ENCODE measurements at regions not wholly inside any gene's neighbourhood (a gene's known extent, or its start where the extent isn't known, plus 50 kb on each side); places are given as distances from the start of the nearest gene placed in this dataset.

DNA sequence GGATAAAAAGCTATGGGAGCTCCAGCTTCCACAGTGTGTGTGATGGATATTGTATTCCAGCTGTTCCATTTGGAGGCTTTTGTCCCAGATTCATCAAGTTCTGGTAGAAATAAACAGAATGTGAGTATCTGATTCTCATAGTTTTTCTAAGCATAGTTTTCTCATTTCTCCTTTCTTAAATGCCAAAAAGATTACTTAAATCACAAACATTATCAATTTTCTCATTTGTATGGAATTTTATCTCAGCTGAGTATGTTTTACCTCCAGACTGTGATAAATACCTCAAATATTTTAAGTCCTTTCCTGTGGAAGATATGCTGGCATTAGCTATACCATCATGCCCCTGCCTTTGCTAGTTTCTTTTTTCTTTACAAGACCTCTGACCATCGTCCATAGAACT, 767.3 kb downstream of the TFAP2A start:
- ATAC-seq: no peak

DNA sequence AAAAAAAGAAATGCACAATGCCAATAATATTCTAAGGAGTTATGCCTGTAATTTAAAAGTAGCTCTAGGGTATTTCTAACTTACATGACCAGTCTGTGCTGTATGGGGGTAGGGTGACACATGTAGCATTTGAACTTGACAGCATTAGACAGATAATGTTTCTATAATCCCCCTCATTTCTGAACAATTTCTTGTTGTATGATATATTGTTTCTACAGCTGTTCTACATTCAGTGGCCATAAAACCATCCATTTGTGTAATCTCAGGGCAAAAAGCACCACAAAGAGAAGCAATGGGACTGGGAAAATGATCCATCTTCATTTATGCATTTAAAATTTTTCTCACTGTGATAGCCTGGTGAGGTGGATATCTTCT, 767.8 kb downstream of the TFAP2A start:
- no peak for ATAC-seq

DNA sequence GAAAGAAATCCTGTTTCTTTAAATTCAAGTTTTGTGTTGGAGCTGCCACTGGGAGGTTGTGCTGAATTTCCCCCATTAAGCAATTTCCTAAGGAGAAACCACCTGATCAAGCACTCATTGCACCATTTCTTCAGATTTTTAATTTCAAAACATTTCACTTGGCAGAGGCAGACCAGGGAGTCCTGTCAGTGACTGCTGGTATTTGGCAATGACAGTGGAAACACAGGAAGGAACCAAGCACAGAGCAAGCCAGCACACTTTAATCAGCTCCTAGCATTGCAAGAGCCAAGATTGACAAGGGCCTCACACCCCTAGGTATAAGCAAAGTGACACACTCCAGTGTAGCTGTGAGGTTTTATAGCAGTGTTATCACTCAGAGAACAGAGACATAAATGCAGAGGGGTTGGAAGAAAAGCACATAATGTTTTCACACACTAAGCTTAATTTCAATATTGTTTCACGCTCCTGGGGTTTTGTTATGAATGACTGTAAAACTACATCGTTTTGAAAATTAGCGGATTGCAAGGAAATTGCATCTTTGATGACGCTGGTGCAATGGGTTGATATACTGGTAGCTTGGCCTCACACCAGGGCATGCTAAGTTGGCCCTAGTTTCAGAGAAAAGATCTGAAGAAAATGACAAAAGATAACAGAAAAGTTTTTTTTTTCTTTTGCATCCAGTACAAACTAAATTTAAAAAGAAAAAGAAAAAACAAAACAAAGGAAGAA, 768.4 kb downstream of the TFAP2A start:
- no peak for ATAC-seq

DNA sequence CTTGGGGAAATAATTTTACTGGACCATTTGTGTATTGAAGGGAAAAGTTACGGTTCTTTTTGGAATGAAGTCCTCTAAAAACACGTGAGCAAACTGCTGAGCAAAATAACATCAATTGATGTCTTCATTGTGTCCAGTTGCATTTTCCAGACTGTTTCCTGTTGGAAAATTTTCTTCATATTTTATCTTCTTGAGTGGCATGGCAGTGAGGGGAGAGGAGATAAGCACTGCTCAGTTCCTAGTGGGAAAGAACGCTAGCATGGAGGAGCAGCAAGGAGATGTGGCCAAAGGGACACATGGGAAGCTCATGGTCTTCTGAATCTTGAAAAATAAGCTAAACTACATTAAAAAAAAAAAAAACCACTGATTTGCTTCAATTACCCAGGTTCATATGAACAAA, 776.0 kb downstream of the TFAP2A start:
- ATAC-seq: no peak

DNA sequence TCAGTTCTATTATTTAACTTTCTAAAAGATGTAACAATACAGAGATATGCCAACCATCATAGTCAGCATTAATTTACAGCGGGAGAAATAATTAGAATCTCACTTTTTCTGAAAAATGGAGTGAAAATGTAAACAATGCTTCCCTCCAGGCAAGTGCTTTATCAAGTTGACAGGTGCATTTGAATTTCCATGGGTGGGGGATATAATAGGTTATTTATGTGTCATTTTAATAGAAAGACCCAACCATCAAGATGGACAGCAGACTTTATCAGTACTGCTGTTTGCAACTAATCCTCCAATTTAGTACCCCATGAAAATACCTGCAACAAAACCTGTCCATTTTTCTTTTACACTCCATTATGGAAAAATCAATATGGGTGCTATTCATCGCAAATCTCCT, 780.1 kb downstream of the TFAP2A start:
- no peak for ATAC-seq

DNA sequence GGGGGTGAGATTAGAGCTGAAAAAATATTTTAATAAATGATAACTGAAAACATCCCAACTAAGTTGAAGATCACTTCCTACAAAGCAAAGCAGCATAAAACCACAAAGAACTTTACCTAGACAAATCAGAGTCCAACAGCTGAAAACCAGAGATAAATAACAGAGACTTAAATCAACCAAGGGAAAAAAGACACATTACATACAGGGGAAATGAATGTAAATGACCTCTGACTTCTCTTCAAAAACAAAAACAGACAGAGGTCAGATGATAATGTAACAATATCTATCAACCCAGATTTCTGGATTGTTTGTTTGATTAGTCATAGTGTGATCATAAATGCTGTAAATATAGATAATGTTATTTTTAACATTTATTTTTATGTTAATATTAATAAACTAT, 782.8 kb downstream of the TFAP2A start:
- ATAC-seq: no peak

DNA sequence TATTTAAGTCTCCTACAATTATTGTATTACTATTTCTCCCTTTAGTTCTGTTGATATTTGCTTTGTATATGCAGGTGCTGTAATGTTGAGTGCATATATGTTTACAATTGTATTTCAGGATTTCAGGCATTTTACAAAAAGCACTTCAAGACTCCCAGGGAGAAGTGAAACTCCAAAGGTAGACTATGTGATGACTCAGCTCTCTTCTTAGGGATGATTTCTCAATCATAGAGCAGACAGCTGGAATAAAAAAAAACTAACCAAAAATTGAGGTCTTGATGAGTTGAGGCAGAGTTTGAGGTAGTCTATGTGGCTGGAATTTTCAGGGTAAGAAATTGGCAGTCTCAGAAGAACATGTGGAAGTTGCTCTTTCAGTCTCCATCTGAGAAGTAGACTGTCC, 786.1 kb downstream of the TFAP2A start:
- no peak for ATAC-seq

DNA sequence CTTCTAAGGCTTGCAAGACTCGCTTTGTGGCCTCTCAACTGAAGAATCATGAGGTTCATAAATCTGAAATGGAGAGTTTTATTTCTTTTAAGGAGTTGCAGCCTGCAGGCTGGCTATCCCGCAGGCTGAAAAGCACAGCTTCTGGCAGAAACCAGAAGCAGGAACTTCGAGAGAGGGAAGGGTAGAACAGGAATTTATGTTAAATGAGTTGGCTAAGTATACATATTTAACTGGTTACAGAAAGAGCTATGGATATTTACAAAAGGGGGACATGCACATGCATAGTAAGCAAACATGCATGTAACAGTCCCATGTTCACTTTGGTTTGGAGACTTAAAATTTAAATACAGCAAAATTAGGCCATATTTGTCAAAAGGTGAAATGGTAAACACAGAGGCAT, 787.0 kb downstream of the TFAP2A start:
- no peak for ATAC-seq

DNA sequence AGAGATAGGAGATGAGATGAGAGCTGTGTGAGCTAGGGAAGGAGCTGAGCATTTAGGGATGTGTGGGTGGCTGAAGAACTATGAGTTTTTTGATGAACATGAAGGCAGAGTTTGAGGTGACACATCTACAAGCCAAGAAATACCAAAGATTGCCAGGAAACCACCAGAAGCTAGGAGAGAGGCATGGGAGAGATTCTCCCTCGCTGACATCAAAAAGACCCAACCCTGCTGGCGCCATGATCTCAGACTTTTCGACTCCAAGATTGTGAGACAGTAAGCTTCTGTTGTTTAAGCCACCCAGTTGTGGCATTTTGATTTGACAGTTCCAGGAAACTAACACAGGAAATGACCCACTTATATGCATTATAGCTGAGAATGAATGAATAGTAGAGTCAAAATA, 790.9 kb downstream of the TFAP2A start:
- ATAC-seq: no peak

DNA sequence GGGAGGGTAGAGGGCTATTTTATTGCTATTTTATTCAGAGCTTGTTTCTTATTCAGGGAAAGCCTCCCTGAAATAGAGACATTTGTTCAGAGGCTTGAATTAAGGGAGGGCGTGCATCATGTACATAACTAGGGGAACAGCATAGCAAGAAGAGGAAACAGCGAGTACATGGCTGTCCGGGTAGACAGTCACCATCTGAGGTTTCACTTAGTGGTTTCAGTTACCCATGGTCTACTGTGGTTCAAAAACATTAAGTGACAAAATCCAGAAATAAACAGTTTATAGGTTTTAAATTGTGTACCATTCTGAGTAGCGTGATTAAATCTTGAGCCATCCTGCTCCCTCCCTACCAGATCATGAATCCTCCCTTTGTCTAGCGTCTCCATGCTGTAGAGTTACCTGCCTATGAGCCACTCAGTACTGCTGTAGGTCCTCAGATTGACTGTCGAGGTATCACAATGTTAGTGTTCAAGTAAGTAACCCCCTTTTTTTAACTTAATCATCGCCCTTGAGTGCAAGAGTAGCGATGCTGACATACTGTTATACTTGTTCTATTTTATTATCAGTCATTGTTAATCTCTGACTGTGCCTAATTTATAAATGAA, 791.5 kb downstream of the TFAP2A start:
- no peak for ATAC-seq

DNA sequence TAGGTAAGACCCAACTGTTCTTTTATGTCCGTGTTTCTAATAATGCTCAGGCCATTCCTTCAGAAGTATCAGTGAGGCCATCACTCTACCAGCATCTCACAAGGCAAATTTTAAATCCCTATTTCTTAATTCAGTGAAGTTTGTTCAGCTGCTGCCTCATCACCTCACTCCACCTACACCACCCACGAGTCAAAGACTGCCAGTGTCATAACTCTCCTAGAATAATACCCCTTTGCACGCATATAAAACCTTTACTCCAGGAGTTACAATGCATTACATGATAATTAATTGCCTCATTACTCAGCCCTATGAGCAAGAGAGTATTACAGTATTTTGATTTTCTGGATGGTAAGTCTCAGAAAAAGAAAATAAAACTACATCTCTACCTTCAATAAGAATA, 793.6 kb downstream of the TFAP2A start:
- no peak for ATAC-seq

DNA sequence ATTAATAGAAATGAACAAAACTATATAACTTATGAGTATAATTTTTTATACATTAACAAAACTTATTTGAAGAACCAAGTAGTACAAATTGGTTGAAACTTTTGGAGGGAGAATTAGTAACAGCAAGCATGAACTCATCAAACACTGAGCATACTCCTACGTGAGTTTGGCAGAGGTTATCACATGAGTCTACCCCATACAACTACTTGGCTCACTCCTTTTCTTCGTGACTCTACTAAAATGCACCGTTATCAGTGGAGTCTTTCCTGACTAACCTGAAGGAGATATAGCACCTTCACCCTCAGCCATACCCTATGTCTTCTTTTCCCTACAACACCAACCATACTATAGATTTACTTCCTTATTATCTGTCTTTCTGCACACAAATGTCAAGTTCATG, 794.2 kb downstream of the TFAP2A start:
- ATAC-seq: no peak

DNA sequence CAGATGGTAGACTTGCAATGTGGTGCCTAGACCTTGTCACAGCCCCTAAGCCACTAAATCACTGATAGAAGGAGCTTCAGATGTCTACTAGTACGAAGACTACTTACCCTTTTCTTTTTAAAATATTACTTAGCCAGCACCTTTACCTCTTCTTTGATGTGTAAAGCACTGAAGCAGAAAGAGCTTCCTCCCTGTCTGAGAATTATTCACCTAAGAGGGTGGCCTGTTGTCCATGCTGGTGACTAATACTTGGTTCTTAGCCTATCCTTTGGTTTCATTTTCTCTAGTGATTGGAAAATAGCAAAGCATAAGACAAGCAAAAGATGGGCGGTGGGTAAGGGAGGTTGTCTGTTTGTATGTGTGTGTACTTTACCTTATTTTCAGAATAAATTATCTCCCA, 794.6 kb downstream of the TFAP2A start:
- ATAC-seq: no peak

DNA sequence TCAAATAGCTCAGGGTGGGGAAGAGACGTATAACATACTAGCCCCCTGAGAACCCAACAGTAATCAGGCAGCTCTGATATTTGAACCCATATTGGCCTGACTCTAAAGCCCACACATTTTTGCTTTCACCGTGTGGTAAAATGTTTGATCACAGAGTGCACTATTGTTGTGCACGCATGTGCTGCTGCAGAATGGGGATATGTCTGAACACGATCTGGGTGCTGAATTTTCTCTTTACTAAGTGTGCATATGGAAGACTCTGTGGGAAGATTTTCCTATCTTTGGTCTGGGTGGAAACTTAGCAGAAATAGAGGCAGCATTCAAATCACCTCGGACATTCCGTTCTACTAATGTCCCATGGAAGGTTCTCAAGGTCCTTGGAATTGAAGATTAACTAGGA, 800.1 kb downstream of the TFAP2A start:
- no peak for ATAC-seq

DNA sequence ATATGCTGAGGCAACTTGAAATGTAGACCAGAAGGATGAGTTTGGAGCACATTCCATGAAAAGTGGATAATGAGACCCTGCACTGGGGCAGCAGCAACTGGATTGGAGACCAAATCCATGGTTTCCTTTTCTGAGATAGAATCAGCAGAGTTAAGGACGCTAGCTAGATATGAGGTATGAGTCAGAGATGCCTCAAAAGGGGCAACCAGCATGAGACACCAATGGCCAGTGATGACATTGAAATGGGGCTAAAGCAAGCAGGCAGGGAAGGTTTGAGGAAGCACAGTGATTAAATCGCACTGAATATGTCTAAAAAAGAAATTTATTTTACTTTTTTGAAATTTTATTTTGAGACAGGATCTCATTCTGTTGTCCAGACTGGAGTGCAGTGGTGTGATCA, 802.4 kb downstream of the TFAP2A start:
- no peak for ATAC-seq

DNA sequence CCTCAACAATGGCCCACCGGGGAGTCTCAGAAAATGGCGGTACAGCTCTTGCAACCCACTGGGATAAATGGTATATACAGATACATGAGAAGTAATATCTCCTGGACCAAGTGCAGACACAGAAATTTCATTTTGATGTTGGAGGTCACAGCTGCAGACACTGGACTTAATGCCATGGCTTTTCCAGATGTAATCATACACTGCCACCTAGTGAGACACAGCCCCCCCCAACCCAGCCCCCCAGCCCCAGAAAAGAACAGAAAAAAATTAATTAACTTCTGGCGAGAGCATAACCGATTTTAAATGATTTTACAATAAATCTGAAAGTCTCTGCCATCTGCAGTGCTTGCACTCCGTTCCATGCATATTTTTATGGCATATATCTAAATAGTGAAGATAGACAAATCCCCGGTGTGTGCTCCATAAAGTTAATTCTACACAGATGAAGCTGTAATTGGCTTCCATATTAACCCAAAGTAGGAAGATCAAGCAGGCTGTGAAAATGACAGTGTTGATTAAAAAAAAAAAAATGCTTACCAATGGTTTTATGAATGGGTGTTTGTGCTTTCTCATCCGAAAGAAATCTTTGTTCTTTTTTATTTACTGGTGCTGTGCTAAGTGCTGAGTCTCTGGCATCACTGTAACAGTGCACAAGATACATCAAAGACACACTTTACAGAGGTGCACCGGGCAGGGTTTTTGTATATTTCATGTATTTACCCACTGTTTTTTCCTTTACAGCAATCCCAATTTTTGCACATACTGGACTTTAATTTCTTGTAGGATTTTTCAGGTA, 804.1 kb downstream of the TFAP2A start:
- ATAC-seq: no peak

DNA sequence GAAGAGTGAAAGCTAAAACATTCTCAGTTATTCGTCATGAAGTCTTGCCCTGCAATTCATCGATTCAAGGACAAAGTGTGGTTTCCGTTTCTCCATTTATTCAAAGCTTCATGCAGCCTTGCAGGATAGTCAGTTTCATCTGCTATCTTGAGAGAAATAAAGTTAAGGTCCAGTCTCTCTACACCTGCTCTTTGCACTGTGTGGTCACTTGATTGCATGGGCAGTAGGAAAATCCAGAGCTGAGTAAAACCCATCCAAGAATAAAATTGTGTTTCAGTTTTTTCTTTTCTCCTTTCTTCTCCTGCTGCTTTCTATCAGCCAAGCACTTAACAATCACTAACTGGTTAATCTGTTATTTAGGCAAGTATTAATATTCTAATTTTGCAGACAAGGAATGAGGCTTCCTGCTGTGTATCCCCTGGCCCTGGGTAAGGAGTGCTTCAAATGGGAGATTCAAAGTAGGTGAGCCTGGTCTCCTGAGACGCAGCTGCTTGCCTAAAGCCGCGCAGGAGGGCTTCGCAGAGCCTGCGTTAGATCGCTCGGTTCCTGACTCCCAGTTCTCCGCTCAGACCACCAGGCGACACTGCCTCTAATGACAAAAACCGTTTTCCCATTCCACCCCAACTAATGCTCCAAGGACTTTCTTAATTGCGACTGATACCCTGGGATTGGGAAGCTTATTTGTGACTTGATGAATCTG, 808.3 kb downstream of the TFAP2A start:
- no peak for ATAC-seq

DNA sequence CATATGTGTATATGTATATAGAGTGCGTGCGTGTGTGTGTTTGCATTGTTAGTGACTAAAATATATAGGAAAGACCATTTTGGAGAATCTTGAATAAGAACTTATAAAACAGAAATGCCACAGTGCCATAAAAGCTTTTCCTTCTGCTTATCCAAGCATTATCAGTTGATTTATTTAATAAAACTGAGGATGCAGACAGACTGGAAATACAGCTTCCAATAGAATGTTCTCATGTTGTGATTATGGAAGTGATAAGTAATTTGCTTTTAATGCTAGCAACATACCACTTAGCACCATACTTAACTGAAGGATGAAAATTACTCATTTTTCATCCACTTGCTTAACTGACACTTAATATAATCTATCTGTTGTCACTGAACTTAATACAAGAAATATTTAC, 820.1 kb downstream of the TFAP2A start:
- ATAC-seq: no peak

DNA sequence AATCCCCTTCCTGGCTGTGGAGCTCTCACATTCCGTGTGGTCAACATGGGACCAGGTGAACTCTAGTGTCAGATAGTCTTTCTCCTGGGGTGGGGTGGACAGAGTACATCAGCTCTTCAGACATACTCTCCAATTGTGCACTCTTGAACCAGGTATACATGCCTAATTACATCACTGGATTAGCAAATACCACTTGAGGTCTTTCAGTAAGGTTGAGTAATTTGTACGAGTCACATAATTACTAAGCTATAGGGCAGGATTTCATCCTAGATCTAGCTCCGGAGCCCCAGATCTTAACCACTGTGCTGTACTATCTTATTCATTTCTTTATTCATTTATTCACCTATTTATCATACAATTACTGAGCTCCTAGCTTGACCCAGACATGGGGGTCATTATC, 821.3 kb downstream of the TFAP2A start:
- no peak for ATAC-seq

DNA sequence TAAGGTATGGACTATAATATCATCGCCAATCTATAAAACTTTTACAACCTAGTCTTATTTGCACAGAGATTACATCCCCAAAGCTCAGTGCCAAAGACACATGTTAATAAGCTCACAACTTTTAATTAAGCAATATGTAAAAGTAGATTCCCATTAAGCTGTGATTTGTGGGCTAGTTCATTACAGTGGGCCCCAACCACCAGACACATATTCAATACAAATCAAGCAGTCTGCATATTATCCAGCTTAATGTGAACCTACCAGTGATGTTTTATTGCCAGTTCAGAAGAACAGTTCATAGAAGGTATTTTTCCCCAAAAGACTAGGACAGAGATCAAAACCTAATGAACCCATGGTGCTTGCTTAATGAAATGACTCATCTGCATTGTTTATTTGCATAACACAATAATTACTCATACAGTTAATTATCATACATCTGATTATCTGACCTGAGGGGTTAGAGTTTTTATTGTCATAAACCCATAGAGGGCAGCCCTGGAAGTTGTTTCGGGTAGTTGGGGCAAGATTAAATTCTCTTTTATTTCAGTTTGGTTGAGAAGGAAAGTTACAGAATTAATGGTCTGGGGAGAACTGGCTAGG, 831.0 kb downstream of the TFAP2A start:
- no peak for ATAC-seq

DNA sequence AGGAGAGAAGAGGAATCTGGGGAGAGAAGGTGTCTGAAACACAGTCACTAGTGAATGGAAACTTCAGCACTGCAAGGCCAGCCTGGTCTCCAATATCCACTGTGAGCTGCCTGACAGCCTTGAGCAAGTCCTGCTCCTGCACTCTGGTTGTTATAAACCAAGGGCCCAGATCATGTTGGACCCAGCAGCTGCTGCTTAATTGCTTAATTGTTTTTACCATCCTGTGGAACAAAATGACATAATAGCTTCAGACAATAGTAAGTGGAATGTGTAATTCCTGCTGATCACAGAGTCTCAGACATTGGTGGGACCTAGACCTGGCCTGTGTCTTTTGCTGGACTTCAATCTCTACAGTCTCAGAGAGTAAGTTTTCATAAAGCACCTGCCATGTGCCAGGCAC, 833.7 kb downstream of the TFAP2A start:
- ATAC-seq: no peak

DNA sequence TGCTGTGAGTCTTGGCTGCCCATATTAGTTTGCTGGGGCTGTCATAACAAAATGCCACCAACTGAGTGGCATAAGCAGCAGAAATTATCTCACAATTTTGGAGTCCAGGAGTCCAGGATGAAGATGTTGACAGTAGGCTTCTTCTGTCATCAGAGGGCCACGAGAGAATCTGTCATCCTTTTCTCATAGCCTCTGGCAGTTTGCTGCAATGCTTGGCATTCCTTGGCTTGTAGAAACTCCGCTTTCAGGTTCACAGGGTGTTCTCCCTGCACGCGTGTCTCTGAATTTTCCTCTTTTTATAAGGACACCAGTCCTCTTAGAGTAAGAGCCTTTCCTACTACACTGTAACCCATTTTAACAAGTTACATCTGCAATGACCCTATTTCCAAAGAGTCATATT, 838.4 kb downstream of the TFAP2A start:
- ATAC-seq: no peak

DNA sequence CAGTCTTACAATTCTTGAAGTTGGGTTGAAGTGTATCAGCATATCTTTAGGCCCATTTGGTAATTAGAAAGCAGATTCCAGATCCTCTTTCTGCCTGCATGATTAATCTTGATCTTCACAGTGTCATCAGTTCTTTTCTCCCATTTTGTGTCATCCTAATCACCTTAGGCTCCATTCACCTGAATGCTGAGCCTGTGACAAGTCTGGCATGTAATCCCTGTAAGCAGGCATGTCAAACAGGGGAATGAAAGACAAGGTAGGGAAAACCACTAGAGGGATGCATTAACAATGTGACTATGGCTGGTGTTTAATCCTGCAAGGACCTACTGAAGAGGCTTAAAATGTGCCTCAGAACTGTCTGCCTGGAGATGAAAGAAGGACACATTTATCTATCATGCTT, 848.8 kb downstream of the TFAP2A start:
- ATAC-seq: no peak
